HL-60 (cell line): ENCODE measurements at regions not wholly inside any gene's neighbourhood (a gene's known extent, or its start where the extent isn't known, plus 50 kb on each side); places are given as distances from the start of the nearest gene placed in this dataset.
"Not testable (repeated sequence)": the region's sequence is repeated elsewhere in the genome, so short reads cannot be mapped to it uniquely, and the experiment has no call there.

Experiments used
- CTCF ChIP-seq: IDR thresholded peaks from one replicate; pipeline ENCODE4 v1.5.1; 2011; ENCODE audit warnings: low read length, control low read depth, inconsistent platforms; ENCODE audit not compliant: insufficient read depth
- POLR2AphosphoS5 ChIP-seq: IDR thresholded peaks from 2 replicates; pipeline ENCODE4 v1.6.1; 2012; ENCODE audit warnings: low read depth
- REST ChIP-seq: IDR thresholded peaks from 2 replicates; pipeline ENCODE4 v1.6.1; 2012; ENCODE audit warnings: low read depth; ENCODE audit not compliant: insufficient replicate concordance

- TF ChIP-seq CTCF, REST, POLR2AphosphoS5: not testable (repeated sequence)
These were observed 742.7 kb upstream of the NRXN1 start for GRCh38 chr2:51774606-51775005.
